ENCODE measurements at regions not wholly inside any gene's neighbourhood (a gene's known extent, or its start where the extent isn't known, plus 50 kb on each side); places are given as distances from the start of the nearest gene placed in this dataset.

GRCh38 chr18:78102135-78102534 lies 852.5 kb downstream of the GALR1 start:
- TF ChIP-seq CTCF (conservative IDR thresholded peaks at IDR 0.05; ENCODE audit: low read depth, low read length) (no peak), EZH2 (IDR thresholded peaks at IDR 0.05; ENCODE audit: borderline replicate concordance, low read depth, low read length, poor library complexity, severe bottlenecking) (no peak)
